ENCODE measurements at regions not wholly inside any gene's neighbourhood (a gene's known extent, or its start where the extent isn't known, plus 50 kb on each side); places are given as distances from the start of the nearest gene placed in this dataset.

Small RNA genes in the stretch of these regions (small RNA-seq; reads per million reads assigned to genes)
- 0.95 to 763 (median 56.2) reads per million in 6 experiments for gene RF00003
- gene RNU1-68P, result 0 reads per million in 6 experiments
